ENCODE measurements at regions not wholly inside any gene's neighbourhood (a gene's known extent, or its start where the extent isn't known, plus 50 kb on each side); places are given as distances from the start of the nearest gene placed in this dataset.

DNA sequence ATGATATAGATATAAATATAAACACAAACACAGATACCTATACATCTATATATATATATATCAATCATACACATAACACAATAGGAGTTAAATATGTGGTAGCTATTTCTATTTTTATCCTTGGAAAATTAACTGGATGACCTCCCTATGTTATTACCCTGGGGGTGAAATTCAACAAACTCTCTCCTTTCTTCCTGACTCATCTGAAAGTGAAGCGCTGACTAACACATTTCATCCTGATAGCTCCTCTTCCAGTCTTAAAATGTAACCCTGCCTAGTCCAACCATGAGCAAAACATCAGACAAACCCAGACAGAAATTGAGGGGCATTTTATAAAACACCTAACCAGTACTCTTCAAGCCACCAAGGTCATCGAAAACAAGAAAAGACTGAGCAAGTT, 220.6 kb upstream of the ISX start:
- Histone ChIP-seq H3K9ac (ENCODE audit: low read length) (no peak overlapping the region), H3K36me3 (ENCODE audit: low read length) (no peaks in the 10 kb centered on the region), H3K27me3 (ENCODE audit: low read length) (no peaks in the 10 kb centered on the region), H3K9me2 (replicated peaks; ENCODE audit: insufficient read depth, low read length) (no peaks in the 10 kb centered on the region), H2AFZ (ENCODE audit: low read depth, low read length, severe bottlenecking) (no peak overlapping the region), H3F3A (ENCODE audit: insufficient read depth) (no peaks in the 10 kb centered on the region), H3K4me3 (ENCODE audit: insufficient read depth, low read length, poor library complexity, severe bottlenecking) (no peak overlapping the region), H3K79me2 (ENCODE audit: insufficient read depth, low read length) (no peaks in the 10 kb centered on the region), H3K4me2 (ENCODE audit: low read depth, low read length, poor library complexity, severe bottlenecking) (no peak overlapping the region), H3K9me3 (ENCODE audit: insufficient read depth, low read length) (no peaks in the 10 kb centered on the region), H3K27ac (ENCODE audit: low read depth, low read length) (no peak overlapping the region), H4K20me1 (ENCODE audit: low read depth, low read length) (no peaks in the 10 kb centered on the region)
- TF ChIP-seq, protein P1, sequence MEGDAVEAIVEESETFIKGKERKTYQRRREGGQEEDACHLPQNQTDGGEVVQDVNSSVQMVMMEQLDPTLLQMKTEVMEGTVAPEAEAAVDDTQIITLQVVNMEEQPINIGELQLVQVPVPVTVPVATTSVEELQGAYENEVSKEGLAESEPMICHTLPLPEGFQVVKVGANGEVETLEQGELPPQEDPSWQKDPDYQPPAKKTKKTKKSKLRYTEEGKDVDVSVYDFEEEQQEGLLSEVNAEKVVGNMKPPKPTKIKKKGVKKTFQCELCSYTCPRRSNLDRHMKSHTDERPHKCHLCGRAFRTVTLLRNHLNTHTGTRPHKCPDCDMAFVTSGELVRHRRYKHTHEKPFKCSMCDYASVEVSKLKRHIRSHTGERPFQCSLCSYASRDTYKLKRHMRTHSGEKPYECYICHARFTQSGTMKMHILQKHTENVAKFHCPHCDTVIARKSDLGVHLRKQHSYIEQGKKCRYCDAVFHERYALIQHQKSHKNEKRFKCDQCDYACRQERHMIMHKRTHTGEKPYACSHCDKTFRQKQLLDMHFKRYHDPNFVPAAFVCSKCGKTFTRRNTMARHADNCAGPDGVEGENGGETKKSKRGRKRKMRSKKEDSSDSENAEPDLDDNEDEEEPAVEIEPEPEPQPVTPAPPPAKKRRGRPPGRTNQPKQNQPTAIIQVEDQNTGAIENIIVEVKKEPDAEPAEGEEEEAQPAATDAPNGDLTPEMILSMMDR (IDR thresholded peaks at IDR 0.05; ENCODE audit: insufficient read depth, low read length, poor library complexity, severe bottlenecking) = no peak
- TF ChIP-seq EZH2phosphoT487 (conservative IDR thresholded peaks at IDR 0.05; ENCODE audit: low read length) = no peak

DNA sequence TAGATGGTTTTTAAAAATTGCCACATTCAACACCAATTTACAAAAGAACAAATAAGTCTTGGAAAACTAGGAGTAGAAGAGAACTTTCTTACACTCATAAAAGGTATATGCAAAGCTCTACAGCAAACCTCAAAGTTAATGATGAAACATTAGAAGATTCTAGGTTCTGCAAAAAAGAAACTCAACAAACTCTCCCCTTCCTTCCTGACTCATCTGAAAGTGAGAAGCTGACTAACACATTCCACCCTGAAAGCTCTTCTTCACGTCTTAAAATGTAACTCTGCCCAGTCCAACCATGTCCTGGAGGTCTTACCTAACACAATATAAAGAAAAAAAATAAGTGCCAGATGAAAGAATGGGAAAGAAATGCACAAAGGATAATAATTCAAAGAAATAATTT, 218.9 kb upstream of the ISX start:
- no peak for TF ChIP-seq EZH2phosphoT487 (conservative IDR thresholded peaks at IDR 0.05; ENCODE audit: low read length)
- TF ChIP-seq, protein P1 (IDR thresholded peaks at IDR 0.05; ENCODE audit: insufficient read depth, low read length, poor library complexity, severe bottlenecking) = no peak
- no peaks in the 10 kb centered on the region for H3K9me3 ChIP-seq (ENCODE audit: insufficient read depth, low read length)
- H3K4me2 ChIP-seq (ENCODE audit: low read depth, low read length, poor library complexity, severe bottlenecking) = no peak overlapping the region
- no peaks in the 10 kb centered on the region for H3K27me3 ChIP-seq (ENCODE audit: low read length)
- no peak overlapping the region for H2AFZ ChIP-seq (ENCODE audit: low read depth, low read length, severe bottlenecking)
- H3F3A ChIP-seq (ENCODE audit: insufficient read depth) = no peaks in the 10 kb centered on the region
- H3K79me2 ChIP-seq (ENCODE audit: insufficient read depth, low read length) = no peaks in the 10 kb centered on the region
- no peaks in the 10 kb centered on the region for H4K20me1 ChIP-seq (ENCODE audit: low read depth, low read length)
- H3K9ac ChIP-seq (ENCODE audit: low read length) = no peak overlapping the region
- H3K36me3 ChIP-seq (ENCODE audit: low read length) = no peaks in the 10 kb centered on the region
- H3K9me2 ChIP-seq (replicated peaks; ENCODE audit: insufficient read depth, low read length) = no peaks in the 10 kb centered on the region
- H3K27ac ChIP-seq (ENCODE audit: low read depth, low read length) = no peak overlapping the region
- no peak overlapping the region for H3K4me3 ChIP-seq (ENCODE audit: insufficient read depth, low read length, poor library complexity, severe bottlenecking)

DNA sequence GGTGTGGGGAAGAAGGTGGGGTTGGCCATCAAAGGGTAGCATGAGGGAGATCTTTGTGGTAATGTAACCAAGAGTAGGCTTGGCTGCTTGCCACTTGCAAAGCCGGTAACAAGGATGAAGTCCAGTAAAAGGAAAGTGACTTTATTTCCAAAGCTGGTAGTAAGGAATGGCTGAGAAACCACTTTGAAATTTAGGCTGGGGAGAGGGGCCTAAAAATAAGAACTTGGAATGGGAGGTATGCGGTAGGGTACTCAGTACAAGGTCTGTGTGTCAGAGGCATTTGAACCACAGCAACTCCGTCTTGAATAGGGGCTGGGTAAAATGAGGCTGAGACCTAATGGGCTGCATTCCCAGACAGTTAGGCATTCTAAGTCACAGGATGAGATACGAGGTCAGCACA, 216.0 kb upstream of the ISX start:
- Histone ChIP-seq H4K20me1 (ENCODE audit: low read depth, low read length) (no peaks in the 10 kb centered on the region), H3K79me2 (ENCODE audit: insufficient read depth, low read length) (no peaks in the 10 kb centered on the region), H3K9ac (ENCODE audit: low read length) (no peak overlapping the region), H3K27me3 (ENCODE audit: low read length) (no peaks in the 10 kb centered on the region), H3F3A (ENCODE audit: insufficient read depth) (no peaks in the 10 kb centered on the region), H3K27ac (ENCODE audit: low read depth, low read length) (no peak overlapping the region), H3K9me2 (replicated peaks; ENCODE audit: insufficient read depth, low read length) (no peaks in the 10 kb centered on the region), H3K4me3 (ENCODE audit: insufficient read depth, low read length, poor library complexity, severe bottlenecking) (no peak overlapping the region), H3K9me3 (ENCODE audit: insufficient read depth, low read length) (no peaks in the 10 kb centered on the region), H2AFZ (ENCODE audit: low read depth, low read length, severe bottlenecking) (no peak overlapping the region), H3K4me2 (ENCODE audit: low read depth, low read length, poor library complexity, severe bottlenecking) (no peak overlapping the region), H3K36me3 (ENCODE audit: low read length) (no peaks in the 10 kb centered on the region)
- TF ChIP-seq, protein P1 (IDR thresholded peaks at IDR 0.05; ENCODE audit: insufficient read depth, low read length, poor library complexity, severe bottlenecking) = no peak
- TF ChIP-seq EZH2phosphoT487 (conservative IDR thresholded peaks at IDR 0.05; ENCODE audit: low read length) = no peak

Data from SU-DHL-6 (cell line).